ENCODE measurements at regions not wholly inside any gene's neighbourhood (a gene's known extent, or its start where the extent isn't known, plus 50 kb on each side); places are given as distances from the start of the nearest gene placed in this dataset.

GRCh38 chr2:133776936-133777573 lies 208.8 kb upstream of the NCKAP5 start:
- H3K9me3 ChIP-seq = no peaks in the 10 kb centered on the region
- no peak overlapping the region for H3K4me3 ChIP-seq (replicated peaks in 1 of 3)
- H3K27ac ChIP-seq = no peak overlapping the region
- H3K36me3 ChIP-seq = no peaks in the 10 kb centered on the region
- no peaks in the 10 kb centered on the region for H3K27me3 ChIP-seq
- H3K4me1 ChIP-seq = peaks cover 10 to 11% of the 10 kb centered on the region in 2 donors
- intact Hi-C loops (cut with DNase I) = no loop called here
- DNase-seq = no peak
- TF ChIP-seq POLR2A (IDR thresholded peaks at IDR 0.05) (no peak), CTCF (IDR thresholded peaks at IDR 0.05) (no peak)
- WGBS, 2 donors = 88 to 93% methylated on average over 8 of the region's 8 CpGs

GRCh38 chr2:133777574-133777960 lies 209.3 kb upstream of the NCKAP5 start:
- TF ChIP-seq CTCF (IDR thresholded peaks at IDR 0.05) (no peak), POLR2A (IDR thresholded peaks at IDR 0.05) (no peak)
- intact Hi-C loops (cut with DNase I) = no loop called here

GRCh38 chr2:133780099-133780996 lies 212.1 kb upstream of the NCKAP5 start:
- Histone ChIP-seq H3K4me3 (replicated peaks in 1 of 3) (no peak overlapping the region), H3K27me3 (no peaks in the 10 kb centered on the region), H3K9me3 (no peaks in the 10 kb centered on the region), H3K27ac (no peak overlapping the region), H3K4me1 (no peaks in the 10 kb centered on the region), H3K36me3 (no peaks in the 10 kb centered on the region)
- DNase-seq = peak; percentile 75 to 76
- 51 to 53% methylated on average over 12 of the region's 12 CpGs for WGBS, 2 donors
- no peak for TF ChIP-seq POLR2A (IDR thresholded peaks at IDR 0.05)
- TF ChIP-seq CTCF (IDR thresholded peaks at IDR 0.05) = peak; percentile 66 to 91 (median 82)
- intact Hi-C loops (cut with DNase I) = loop anchor here (10.0 kb wide), 1 partner anchor 106 kb away; no protein-coding TSS in a partner anchor

More at GRCh38 chr2:133777574-133777960, 209.3 kb upstream of the NCKAP5 start:
- no peaks in the 10 kb centered on the region for H3K9me3 ChIP-seq
- no peak overlapping the region for H3K4me3 ChIP-seq (replicated peaks in 1 of 3)
- no peak overlapping the region for H3K27ac ChIP-seq
- 80 to 91% methylated on average over 7 of the region's 7 CpGs for WGBS, 2 donors
- peaks cover 10 to 11% of the 10 kb centered on the region in 2 donors for H3K4me1 ChIP-seq
- no peak for DNase-seq
- no peaks in the 10 kb centered on the region for H3K36me3 ChIP-seq
- no peaks in the 10 kb centered on the region for H3K27me3 ChIP-seq

- 66 to 75% methylated on average over 5 of the region's 5 CpGs for WGBS, 2 donors
- intact Hi-C loops (cut with DNase I) = loop anchor here (10.0 kb wide), 1 partner anchor 106 kb away; no protein-coding TSS in a partner anchor
Measured at GRCh38 chr2:133780997-133781513, 212.8 kb upstream of the NCKAP5 start.

More at GRCh38 chr2:133780997-133781513, 212.8 kb upstream of the NCKAP5 start:
- TF ChIP-seq POLR2A (IDR thresholded peaks at IDR 0.05) (no peak), CTCF (IDR thresholded peaks at IDR 0.05) (no peak)
- Histone ChIP-seq H3K27ac (no peak overlapping the region), H3K4me3 (replicated peaks in 1 of 3) (no peak overlapping the region), H3K4me1 (no peaks in the 10 kb centered on the region), H3K27me3 (no peaks in the 10 kb centered on the region), H3K9me3 (no peaks in the 10 kb centered on the region), H3K36me3 (no peaks in the 10 kb centered on the region)
- DNase-seq = no peak
